ENCODE measurements at regions not wholly inside any gene's neighbourhood (a gene's known extent, or its start where the extent isn't known, plus 50 kb on each side); places are given as distances from the start of the nearest gene placed in this dataset.

- DNase-seq: no peak
Measured at GRCh38 chr12:114742363-114742762, 58.4 kb upstream of the TBX3 start.

GRCh38 chr12:114741940-114742339, 58.0 kb upstream of the TBX3 start:
- no peak for DNase-seq

- DNase-seq: no peak
Measured at GRCh38 chr12:114740448-114740847, 56.5 kb upstream of the TBX3 start.

- no peak for DNase-seq
Measured at GRCh38 chr12:114738460-114739184, 54.6 kb upstream of the TBX3 start.

GRCh38 chr12:114735680-114736374, 51.9 kb upstream of the TBX3 start:
- DNase-seq: no peak

GRCh38 chr12:114735011-114735410, 51.0 kb upstream of the TBX3 start:
- no peak for DNase-seq

GRCh38 chr12:114733919-114734318, 49.9 kb upstream of the TBX3 start:
- no peak for DNase-seq

All from NCI-H446 treated with DMSO at 0.1 percent for 48 hours (cell line).